ENCODE measurements at regions not wholly inside any gene's neighbourhood (a gene's known extent, or its start where the extent isn't known, plus 50 kb on each side); places are given as distances from the start of the nearest gene placed in this dataset.

- DNase-seq (ENCODE audit: low read depth, low spot score) (no peak), FAIRE-seq (no peak), ATAC-seq (no peak)
- in situ Hi-C loops (cut with MboI): no loop called here
- intact Hi-C loops (cut with micrococcal nuclease; ENCODE audit: unreplicated experiment): no loop called here
- WGBS (ENCODE audit: insufficient coverage, insufficient replicate concordance, low lambda C conversion rate, missing lambda C conversion rate): 27% methylated on average over 9 of the region's 9 CpGs
- no peaks in the 10 kb centered on the region for H3K9me3 ChIP-seq (replicated peaks; ENCODE audit: control insufficient read depth, insufficient read depth, low read length)
- CTCF ChIA-PET: no interaction called here
- no peak for TF ChIP-seq E4F1 (IDR thresholded peaks at IDR 0.05; ENCODE audit: borderline replicate concordance, partially characterized antibody)
- TF ChIP-seq SREBF1 (IDR thresholded peaks at IDR 0.05; ENCODE audit: low read length): no peak
- no peak for TF ChIP-seq POLR2AphosphoS2 (IDR thresholded peaks at IDR 0.05; ENCODE audit: low read depth, low read length)
- no peak for TF ChIP-seq STAT1 (conservative IDR thresholded peaks at IDR 0.05)
- TF ChIP-seq GABPA (IDR thresholded peaks at IDR 0.05; ENCODE audit: low read depth): no peak
- no peak for TF ChIP-seq PKNOX1 (IDR thresholded peaks at IDR 0.05)
- TF ChIP-seq PAX5 (IDR thresholded peaks at IDR 0.05; ENCODE audit: borderline replicate concordance, low read depth, low read length): no peak
- TF ChIP-seq E2F8 (IDR thresholded peaks at IDR 0.05; ENCODE audit: low read depth, partially characterized antibody): no peak
- TF ChIP-seq IKZF1 (conservative IDR thresholded peaks at IDR 0.05): no peak
- TF ChIP-seq CHD1 (IDR thresholded peaks at IDR 0.05; ENCODE audit: low read depth, low read length): no peak
- no peak for TF ChIP-seq POU2F2 (IDR thresholded peaks at IDR 0.05; ENCODE audit: borderline replicate concordance, low read depth, low read length)
- TF ChIP-seq JUNB (IDR thresholded peaks at IDR 0.05): no peak
- POLR2A ChIA-PET: no interaction called here
- no peaks in the 10 kb centered on the region for H4K20me1 ChIP-seq (ENCODE audit: control insufficient read depth, insufficient read depth)
- no peaks in the 10 kb centered on the region for H3K4me1 ChIP-seq (ENCODE audit: control insufficient read depth, insufficient read depth, low read length)
- H3K4me2 ChIP-seq (ENCODE audit: control insufficient read depth, insufficient read depth): no peak overlapping the region
- no peak overlapping the region for H2AFZ ChIP-seq (ENCODE audit: control insufficient read depth, low read depth, low read length)
- no peaks in the 10 kb centered on the region for H3K36me3 ChIP-seq (ENCODE audit: control insufficient read depth in 2 of 2, insufficient read depth in 2 of 2, low read length in 1 of 2)
- SMC1A ChIA-PET (ENCODE audit: uncharacterized antibody, unreplicated experiment): no interaction called here
- H3K27ac ChIP-seq (ENCODE audit: control insufficient read depth, insufficient read depth): no peak overlapping the region
- H3K9ac ChIP-seq (ENCODE audit: control insufficient read depth, insufficient read depth, low read length): no peak overlapping the region
- H3K79me2 ChIP-seq (ENCODE audit: control insufficient read depth, insufficient read depth, low read length): no peaks in the 10 kb centered on the region
- H3K27me3 ChIP-seq (replicated peaks in 1 of 2; ENCODE audit: control insufficient read depth in 2 of 2, insufficient read depth in 2 of 2, low read length in 1 of 2): peaks cover 2 to 5% of the 10 kb centered on the region in 2 experiments; a peak in 2 of 4 replicates
- H3K4me3 ChIP-seq: no peak overlapping the region
- RAD21 ChIA-PET (ENCODE audit: unreplicated experiment): no interaction called here
- no TSS peak for BruUV-seq (replicated peaks)
Measured at GRCh38 chr2:217604527-217605194, 398.1 kb downstream of the TNS1 start.

Data from GM12878 (cell line).